ENCODE measurements at regions not wholly inside any gene's neighbourhood (a gene's known extent, or its start where the extent isn't known, plus 50 kb on each side); places are given as distances from the start of the nearest gene placed in this dataset.

- Histone ChIP-seq H3K27ac (ENCODE audit: low read depth in 2 of 2, low read length in 1 of 2) (no peak overlapping the region; a peak in 1 of 4 replicates), H4K20me1 (ENCODE audit: insufficient read depth) (no peaks in the 10 kb centered on the region), H3K4me3 (ENCODE audit: low read depth in 2 of 2, low read length in 1 of 2) (no peak overlapping the region), H3K9me2 (no peaks in the 10 kb centered on the region), H3F3A (replicated peaks; ENCODE audit: insufficient read depth) (no peaks in the 10 kb centered on the region), H3K27me3 (ENCODE audit: insufficient read depth) (no peaks in the 10 kb centered on the region), H3K4me2 (no peak overlapping the region), H3K9ac (no peak overlapping the region), H3K4me1 (ENCODE audit: control insufficient read depth in 1 of 2, insufficient read depth in 2 of 2, low read depth in 1 of 2, low read length in 1 of 2) (peaks cover 0 to 55% of the 10 kb centered on the region in 2 experiments; a peak in 2 of 4 replicates), H3K79me2 (ENCODE audit: insufficient read depth) (no peaks in the 10 kb centered on the region), H3K9me3 (no peaks in the 10 kb centered on the region), H2AFZ (ENCODE audit: low read depth) (no peak overlapping the region), H3K36me3 (replicated peaks in 1 of 2; ENCODE audit: control insufficient read depth in 1 of 2, insufficient read depth in 2 of 2, low read length in 1 of 2) (no peaks in the 10 kb centered on the region)
- 50% methylated on average over 20 of the region's 22 CpGs for WGBS (ENCODE audit: low lambda C conversion rate)
- ChIA-PET CTCF (interaction anchor here (0.7 to 1.1 kb wide), 3 partner anchors 8 to 170 kb away, joined by 3 read pairs; no protein-coding TSS in a partner anchor), POLR2A (no interaction called here)
- TF ChIP-seq FOXJ3 (CRISPR knock-in tag; IDR thresholded peaks at IDR 0.05) (no peak), NRF1 (IDR thresholded peaks at IDR 0.05; ENCODE audit: low read depth, low read length) (no peak), MXI1 (IDR thresholded peaks at IDR 0.05; ENCODE audit: low read depth, low read length) (no peak), CHD2 (IDR thresholded peaks at IDR 0.05; ENCODE audit: low read length, partially characterized antibody) (no peak), TAF1 (IDR thresholded peaks at IDR 0.05; ENCODE audit: borderline replicate concordance, low read depth, low read length) (no peak), GATA2 (CRISPR knock-in tag; IDR thresholded peaks at IDR 0.05) (no peak), ZBTB33 (IDR thresholded peaks at IDR 0.05; ENCODE audit: borderline replicate concordance, low read depth) (no peak)
- no peak for DNase-seq
Observed at GRCh38 chr2:2871480-2872308, 505.9 kb downstream of the EIPR1 start.

DNA sequence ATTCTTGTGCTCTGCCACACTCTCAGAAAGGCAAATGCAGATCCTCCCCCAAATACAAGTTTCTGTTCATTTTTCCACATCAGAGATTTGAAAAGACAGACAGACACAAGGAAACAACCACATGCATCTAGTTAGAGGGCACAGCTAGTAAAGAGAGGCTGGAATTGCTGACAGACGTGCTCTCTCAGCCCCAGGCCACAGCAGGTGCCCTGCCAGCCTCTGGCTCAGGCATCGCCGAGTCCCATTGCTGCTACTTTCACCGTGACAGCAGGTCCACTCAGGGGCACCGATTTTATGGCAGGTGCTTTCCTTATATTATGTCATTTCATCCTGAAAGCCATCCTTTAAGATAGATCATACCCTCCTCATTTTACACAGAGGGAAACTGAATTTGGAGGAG is 507.5 kb downstream of the EIPR1 start:
- no peaks in the 10 kb centered on the region for H3K27me3 ChIP-seq (ENCODE audit: insufficient read depth)
- H3K27ac ChIP-seq (ENCODE audit: low read depth in 2 of 2, low read length in 1 of 2), result peak overlapping the region in 1 of 2 experiments; percentile 87; a peak in 2 of 4 replicates
- TF ChIP-seq USF2 (IDR thresholded peaks at IDR 0.05; ENCODE audit: borderline replicate concordance, low read depth, low read length) (no peak), MXI1 (IDR thresholded peaks at IDR 0.05; ENCODE audit: low read depth, low read length) (peak; percentile 16; the same call in 1 of the 2 replicates), IRF3 (IDR thresholded peaks at IDR 0.05; ENCODE audit: low read depth, low read length) (no peak), RCOR1 (IDR thresholded peaks at IDR 0.05; ENCODE audit: low read length) (0 out of 2 replicates have a peak, but pooled peaks have one; percentile 59), RAD21 (IDR thresholded peaks at IDR 0.05; ENCODE audit: low read length) (peak; percentile 14; the same call in 1 of the 2 replicates)
- 15% methylated on average over 5 of the region's 5 CpGs for WGBS (ENCODE audit: low lambda C conversion rate)
- H3K9ac ChIP-seq, result no peak overlapping the region
- H3K4me3 ChIP-seq (ENCODE audit: low read depth in 2 of 2, low read length in 1 of 2), result no peak overlapping the region
- H3K9me2 ChIP-seq, result no peaks in the 10 kb centered on the region
- no peaks in the 10 kb centered on the region for H3K9me3 ChIP-seq
- H3K4me2 ChIP-seq, result no peak overlapping the region
- H4K20me1 ChIP-seq (ENCODE audit: insufficient read depth), result no peaks in the 10 kb centered on the region
- no peak overlapping the region for H2AFZ ChIP-seq (ENCODE audit: low read depth)
- ChIA-PET CTCF (interaction anchor here (1.1 to 1.4 kb wide), 3 partner anchors 11 to 430 kb away, joined by 3 to 5 read pairs (median 5); no protein-coding TSS in a partner anchor), POLR2A (interaction anchor here (1.4 to 1.6 kb wide), 2 partner anchors 20 to 257 kb away, joined by 3 to 5 read pairs; no protein-coding TSS in a partner anchor)
- H3K36me3 ChIP-seq (replicated peaks in 1 of 2; ENCODE audit: control insufficient read depth in 1 of 2, insufficient read depth in 2 of 2, low read length in 1 of 2), result no peaks in the 10 kb centered on the region
- H3K4me1 ChIP-seq (ENCODE audit: control insufficient read depth in 1 of 2, insufficient read depth in 2 of 2, low read depth in 1 of 2, low read length in 1 of 2), result peaks cover 0 to 56% of the 10 kb centered on the region in 2 experiments; a peak in 2 of 4 replicates
- H3K79me2 ChIP-seq (ENCODE audit: insufficient read depth), result no peaks in the 10 kb centered on the region
- no peaks in the 10 kb centered on the region for H3F3A ChIP-seq (replicated peaks; ENCODE audit: insufficient read depth)
- peak; percentile 63 for DNase-seq
